HCT116 (cell line): ENCODE measurements at regions not wholly inside any gene's neighbourhood (a gene's known extent, or its start where the extent isn't known, plus 50 kb on each side); places are given as distances from the start of the nearest gene placed in this dataset.

Experiments used
- ATAC-seq: fragments of 200-7000 bp; cut with Tn5 transposase; 2 replicates; pipeline ENCODE4 v1.9.1; 2020; ENCODE audit warnings: mild to moderate bottlenecking, moderate library complexity
- BruUV-seq: library from RNA; stranded (reverse); fragments of 400-500 nt; replicated peaks from 2 replicates; lab custom pipeline; 2021; lab: Mats Ljungman, UMichigan
- CTCF ChIA-PET: fragments of 300-600 bp; sonication (Branson Sonifier 250); formaldehyde crosslinking; loops from one replicate; lab custom pipeline; 2021; ENCODE audit warnings: antibody characterized with exemption; lab: Charles Lee
- POLR2A ChIA-PET: fragments of 300-600, 350-600 bp; sonication (Branson Sonifier 250); formaldehyde crosslinking; loops from one replicate; lab custom pipeline; 2021; ENCODE audit warnings: antibody characterized with exemption; lab: Charles Lee
- RAD21 ChIA-PET, 2 experiments: fragments of 300-600 bp; sonication (Branson Sonifier 250); formaldehyde crosslinking; loops; one replicate each; lab custom pipeline; 2023; ENCODE audit warnings: low total read pairs in 2 of 2; ENCODE audit not compliant: uncharacterized antibody in 2 of 2, unreplicated experiment in 2 of 2, low non-redundant PET in 1 of 2; lab: Charles Lee
- DNase-seq: peaks from one replicate; pipeline ENCODE4 v3.0.0-alpha.2; 2010; ENCODE audit warnings: low read depth, low spot score
- H2AFZ ChIP-seq: fragments of 200-600 bp; shearing (Covaris generic), sonication (generic); 2 replicates; pipeline ENCODE4 v1.6.1; 2017; ENCODE audit warnings: low read depth, mixed run types, mixed read lengths, antibody characterized with exemption, low read length; ENCODE audit not compliant: poor library complexity, severe bottlenecking
- H3K27ac ChIP-seq: 2 replicates; pipeline ENCODE4 v1.5.1; 2012; ENCODE audit warnings: low read depth, low read length
- H3K27me3 ChIP-seq: fragments of 200-600 bp; sonication (generic); 2 replicates; pipeline ENCODE4 v1.6.1; 2016; ENCODE audit warnings: mixed run types, low read length, mixed read lengths; ENCODE audit not compliant: insufficient read depth
- H3K36me3 ChIP-seq, 2 experiments: fragments of 200-500 bp in 1 of 2; fragments of 200-600 bp in 1 of 2; sonication (Bioruptor generic) in 1 of 2; sonication (generic) in 1 of 2; 2 replicates each; pipeline versions ENCODE4 v1.5.1 to v1.6.1; 2014 to 2016; ENCODE audit warnings: low read length in 2 of 2, inconsistent platforms in 1 of 2, mixed read lengths in 1 of 2, mixed run types in 1 of 2; ENCODE audit not compliant: insufficient read depth in 2 of 2, control insufficient read depth in 1 of 2
- H3K4me1 ChIP-seq, 2 experiments: fragments of 200-600 bp in 1 of 2; sonication (generic) in 1 of 2; 2 replicates each; pipeline versions ENCODE4 v1.5.1 to v1.6.1; 2012 to 2017; ENCODE audit warnings: low read length in 2 of 2, inconsistent platforms in 1 of 2, mild to moderate bottlenecking in 1 of 2, mixed read lengths in 1 of 2, mixed run types in 1 of 2, moderate library complexity in 1 of 2; ENCODE audit not compliant: insufficient read depth in 2 of 2, control insufficient read depth in 1 of 2
- H3K4me2 ChIP-seq: fragments of 200-600 bp; sonication (generic); 2 replicates; pipeline ENCODE4 v1.6.1; 2017; ENCODE audit warnings: mixed run types, low read length, mixed read lengths
- H3K4me3 ChIP-seq, 2 experiments: fragments of 200-600 bp in 1 of 2; sonication (generic) in 1 of 2; replicated peaks in 1 of 2; 2 replicates each; pipeline ENCODE4 v1.5.1; 2011 to 2016; ENCODE audit warnings: low read length in 2 of 2, control low read depth in 1 of 2, low read depth in 1 of 2, mild to moderate bottlenecking in 1 of 2, mixed read lengths in 1 of 2, mixed run types in 1 of 2
- H3K79me2 ChIP-seq: fragments of 200-600 bp; sonication (generic); 2 replicates; pipeline ENCODE4 v1.6.1; 2017; ENCODE audit warnings: mild to moderate bottlenecking, mixed run types, low read length, moderate library complexity, mixed read lengths; ENCODE audit not compliant: insufficient read depth
- H3K9ac ChIP-seq: fragments of 200-600 bp; sonication (generic); 2 replicates; pipeline ENCODE4 v1.6.1; 2016; ENCODE audit warnings: low read length, mixed read lengths
- H3K9me2 ChIP-seq: fragments of 200-600 bp; sonication (generic), shearing (Covaris generic); 2 replicates; pipeline ENCODE4 v1.6.1; 2017; ENCODE audit warnings: mixed run types, mild to moderate bottlenecking, moderate library complexity; ENCODE audit not compliant: insufficient read depth
- H3K9me3 ChIP-seq, 2 experiments: fragments of 200-500 bp in 1 of 2; fragments of 200-600 bp in 1 of 2; sonication (Bioruptor generic) in 1 of 2; sonication (generic) in 1 of 2; 2 replicates each; pipeline ENCODE4 v1.6.1; 2014 to 2017; ENCODE audit warnings: low read length in 2 of 2, mixed read lengths in 2 of 2, inconsistent platforms in 1 of 2, low read depth in 1 of 2, mild to moderate bottlenecking in 1 of 2, mixed run types in 1 of 2, moderate library complexity in 1 of 2; ENCODE audit not compliant: control insufficient read depth in 1 of 2, insufficient read depth in 1 of 2
- H4K20me1 ChIP-seq: fragments of 200-600 bp; sonication (generic), shearing (Covaris generic); 2 replicates; pipeline ENCODE4 v1.6.1; 2017; ENCODE audit warnings: mixed run types, mild to moderate bottlenecking, moderate library complexity; ENCODE audit not compliant: insufficient read depth
- CEBPB ChIP-seq: IDR thresholded peaks from 2 replicates; pipeline ENCODE4 v1.6.1; 2012; ENCODE audit warnings: low read depth
- RAD21 ChIP-seq: IDR thresholded peaks from 2 replicates; pipeline ENCODE4 v1.6.1; 2012; ENCODE audit warnings: low read depth, mild to moderate bottlenecking
- SRF ChIP-seq: IDR thresholded peaks from 2 replicates; pipeline ENCODE4 v1.6.1; 2012; ENCODE audit warnings: low read depth
- YY1 ChIP-seq: IDR thresholded peaks from 2 replicates; pipeline ENCODE4 v1.6.1; 2011; ENCODE audit warnings: low read length, low read depth, moderate library complexity, mild to moderate bottlenecking; ENCODE audit not compliant: insufficient replicate concordance; ENCODE audit errors: extremely low read depth
- ZBTB33 ChIP-seq: IDR thresholded peaks from 2 replicates; pipeline ENCODE4 v1.6.1; 2011; ENCODE audit warnings: mild to moderate bottlenecking, low read length, moderate library complexity; ENCODE audit not compliant: insufficient replicate concordance; ENCODE audit errors: extremely low read depth
- ZFX ChIP-seq: fragments of 450-650 bp; IDR thresholded peaks from 2 replicates; pipeline ENCODE4 v1.6.1; 2017
- ZNF274 ChIP-seq: fragments of 200-500 bp; sonication (Bioruptor generic); IDR thresholded peaks from 2 replicates; pipeline ENCODE4 v1.6.1; 2014; ENCODE audit warnings: mild to moderate bottlenecking, low read depth, low read length, inconsistent platforms
- intact Hi-C: fragments of 100-400 bp; cut with micrococcal nuclease; formaldehyde crosslinking; loops from 2 replicates; pipeline ENCODE4 v1.10.0; 2022
- TF ChIP-seq, protein P1 (sequence below): IDR thresholded peaks from 2 replicates; pipeline ENCODE4 v1.6.1; 2012
- TF ChIP-seq, protein P2 (sequence below): IDR thresholded peaks from 2 replicates; pipeline ENCODE4 v1.6.1; 2012; ENCODE audit warnings: low read depth
- TF ChIP-seq, protein P3 (sequence below): IDR thresholded peaks from 2 replicates; pipeline ENCODE4 v1.6.1; 2012

GRCh38 chr2:78427170-78427569 lies 598.3 kb upstream of the REG3G start:
- intact Hi-C loops = no loop called here
- no peak for DNase-seq
- Histone ChIP-seq H3K9me2 (no peaks in the 10 kb centered on the region), H3K4me2 (no peak overlapping the region), H2AFZ (no peak overlapping the region), H3K9ac (no peak overlapping the region), H3K4me3 (no peak overlapping the region), H3K9me3 (peaks cover 3 to 4% of the 10 kb centered on the region in 2 experiments; a peak in 2 of 4 replicates), H3K79me2 (no peaks in the 10 kb centered on the region), H4K20me1 (no peaks in the 10 kb centered on the region), H3K4me1 (no peaks in the 10 kb centered on the region), H3K36me3 (no peaks in the 10 kb centered on the region)
- ChIA-PET RAD21 (no interaction called here), POLR2A (no interaction called here), CTCF (no interaction called here)
- no peak for ATAC-seq
- no peak for TF ChIP-seq ZFX
- TF ChIP-seq SRF = no peak
- TF ChIP-seq YY1 = no peak
- TF ChIP-seq, protein P1, sequence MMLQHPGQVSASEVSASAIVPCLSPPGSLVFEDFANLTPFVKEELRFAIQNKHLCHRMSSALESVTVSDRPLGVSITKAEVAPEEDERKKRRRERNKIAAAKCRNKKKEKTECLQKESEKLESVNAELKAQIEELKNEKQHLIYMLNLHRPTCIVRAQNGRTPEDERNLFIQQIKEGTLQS = no peak
- no peak for TF ChIP-seq ZNF274
- no peak for TF ChIP-seq CEBPB
- TF ChIP-seq, protein P2, sequence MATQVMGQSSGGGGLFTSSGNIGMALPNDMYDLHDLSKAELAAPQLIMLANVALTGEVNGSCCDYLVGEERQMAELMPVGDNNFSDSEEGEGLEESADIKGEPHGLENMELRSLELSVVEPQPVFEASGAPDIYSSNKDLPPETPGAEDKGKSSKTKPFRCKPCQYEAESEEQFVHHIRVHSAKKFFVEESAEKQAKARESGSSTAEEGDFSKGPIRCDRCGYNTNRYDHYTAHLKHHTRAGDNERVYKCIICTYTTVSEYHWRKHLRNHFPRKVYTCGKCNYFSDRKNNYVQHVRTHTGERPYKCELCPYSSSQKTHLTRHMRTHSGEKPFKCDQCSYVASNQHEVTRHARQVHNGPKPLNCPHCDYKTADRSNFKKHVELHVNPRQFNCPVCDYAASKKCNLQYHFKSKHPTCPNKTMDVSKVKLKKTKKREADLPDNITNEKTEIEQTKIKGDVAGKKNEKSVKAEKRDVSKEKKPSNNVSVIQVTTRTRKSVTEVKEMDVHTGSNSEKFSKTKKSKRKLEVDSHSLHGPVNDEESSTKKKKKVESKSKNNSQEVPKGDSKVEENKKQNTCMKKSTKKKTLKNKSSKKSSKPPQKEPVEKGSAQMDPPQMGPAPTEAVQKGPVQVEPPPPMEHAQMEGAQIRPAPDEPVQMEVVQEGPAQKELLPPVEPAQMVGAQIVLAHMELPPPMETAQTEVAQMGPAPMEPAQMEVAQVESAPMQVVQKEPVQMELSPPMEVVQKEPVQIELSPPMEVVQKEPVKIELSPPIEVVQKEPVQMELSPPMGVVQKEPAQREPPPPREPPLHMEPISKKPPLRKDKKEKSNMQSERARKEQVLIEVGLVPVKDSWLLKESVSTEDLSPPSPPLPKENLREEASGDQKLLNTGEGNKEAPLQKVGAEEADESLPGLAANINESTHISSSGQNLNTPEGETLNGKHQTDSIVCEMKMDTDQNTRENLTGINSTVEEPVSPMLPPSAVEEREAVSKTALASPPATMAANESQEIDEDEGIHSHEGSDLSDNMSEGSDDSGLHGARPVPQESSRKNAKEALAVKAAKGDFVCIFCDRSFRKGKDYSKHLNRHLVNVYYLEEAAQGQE = no peak
- TF ChIP-seq, protein P3, sequence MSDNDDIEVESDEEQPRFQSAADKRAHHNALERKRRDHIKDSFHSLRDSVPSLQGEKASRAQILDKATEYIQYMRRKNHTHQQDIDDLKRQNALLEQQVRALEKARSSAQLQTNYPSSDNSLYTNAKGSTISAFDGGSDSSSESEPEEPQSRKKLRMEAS = no peak
- no peak for TF ChIP-seq ZBTB33
- no peak for TF ChIP-seq RAD21
- TF ChIP-seq, all 23 proteins: peak for 0
- no TSS peak for BruUV-seq
- no peaks in the 10 kb centered on the region for H3K27me3 ChIP-seq
- no peak overlapping the region for H3K27ac ChIP-seq
